22Rv1 (cell line): ENCODE measurements at regions not wholly inside any gene's neighbourhood (a gene's known extent, or its start where the extent isn't known, plus 50 kb on each side); places are given as distances from the start of the nearest gene placed in this dataset.

Experiments
- H3K27ac ChIP-seq: fragments of 450-650 bp; 2 replicates; pipeline ENCODE4 v1.5.1; 2017
- ZFX ChIP-seq: fragments of 450-650 bp; IDR thresholded peaks from 2 replicates; pipeline ENCODE4 v1.6.1; 2017; ENCODE audit warnings: antibody characterized with exemption, borderline replicate concordance
- TF ChIP-seq, protein P1 (sequence below): fragments of 450-650 bp; IDR thresholded peaks from 2 replicates; pipeline ENCODE4 v1.5.1; 2017; ENCODE audit warnings: mild to moderate bottlenecking

DNA sequence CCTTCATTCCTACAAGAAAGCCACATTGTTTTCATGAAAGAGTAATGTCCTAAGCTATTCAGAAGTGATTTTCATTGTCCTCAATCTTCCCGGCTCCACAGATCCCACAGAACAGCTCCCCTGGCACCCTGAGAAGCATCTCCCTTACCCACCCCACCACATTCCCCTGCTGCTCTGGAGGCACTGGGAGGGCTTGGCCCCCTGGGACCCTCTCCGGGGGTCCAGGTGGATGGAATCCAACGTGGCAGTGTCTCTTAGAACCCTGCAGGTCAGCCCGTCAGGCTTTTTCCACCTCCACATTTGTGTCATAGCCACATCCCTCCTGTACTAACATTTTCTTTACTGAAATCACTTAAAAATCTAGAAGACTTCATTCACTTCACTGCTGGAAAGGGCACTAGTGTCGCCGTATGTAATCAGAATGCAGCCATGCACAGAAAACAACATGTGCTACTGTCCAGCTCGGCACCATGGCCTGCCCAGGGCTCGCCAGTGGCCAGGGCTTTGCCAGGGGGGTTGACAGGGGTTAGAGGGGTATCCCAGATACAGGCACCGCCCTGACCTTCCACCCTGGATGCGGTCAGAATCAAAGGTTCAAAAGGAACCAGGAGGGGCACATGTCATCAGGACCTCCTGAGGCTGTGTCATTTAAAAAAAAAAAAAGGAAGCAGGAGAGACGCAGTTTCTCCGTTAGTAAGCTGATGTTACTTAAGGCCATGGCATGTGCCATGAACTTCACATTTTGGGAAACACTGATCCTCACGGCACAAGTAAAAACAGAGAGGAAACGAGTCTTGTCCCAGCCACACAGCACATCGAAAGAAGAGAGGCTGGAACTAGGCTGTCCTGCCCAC, 106.3 kb downstream of the LSM3 start:
- TF ChIP-seq, protein P1, sequence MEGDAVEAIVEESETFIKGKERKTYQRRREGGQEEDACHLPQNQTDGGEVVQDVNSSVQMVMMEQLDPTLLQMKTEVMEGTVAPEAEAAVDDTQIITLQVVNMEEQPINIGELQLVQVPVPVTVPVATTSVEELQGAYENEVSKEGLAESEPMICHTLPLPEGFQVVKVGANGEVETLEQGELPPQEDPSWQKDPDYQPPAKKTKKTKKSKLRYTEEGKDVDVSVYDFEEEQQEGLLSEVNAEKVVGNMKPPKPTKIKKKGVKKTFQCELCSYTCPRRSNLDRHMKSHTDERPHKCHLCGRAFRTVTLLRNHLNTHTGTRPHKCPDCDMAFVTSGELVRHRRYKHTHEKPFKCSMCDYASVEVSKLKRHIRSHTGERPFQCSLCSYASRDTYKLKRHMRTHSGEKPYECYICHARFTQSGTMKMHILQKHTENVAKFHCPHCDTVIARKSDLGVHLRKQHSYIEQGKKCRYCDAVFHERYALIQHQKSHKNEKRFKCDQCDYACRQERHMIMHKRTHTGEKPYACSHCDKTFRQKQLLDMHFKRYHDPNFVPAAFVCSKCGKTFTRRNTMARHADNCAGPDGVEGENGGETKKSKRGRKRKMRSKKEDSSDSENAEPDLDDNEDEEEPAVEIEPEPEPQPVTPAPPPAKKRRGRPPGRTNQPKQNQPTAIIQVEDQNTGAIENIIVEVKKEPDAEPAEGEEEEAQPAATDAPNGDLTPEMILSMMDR = no peak
- no peak for TF ChIP-seq ZFX
- no peak overlapping the region for H3K27ac ChIP-seq

DNA sequence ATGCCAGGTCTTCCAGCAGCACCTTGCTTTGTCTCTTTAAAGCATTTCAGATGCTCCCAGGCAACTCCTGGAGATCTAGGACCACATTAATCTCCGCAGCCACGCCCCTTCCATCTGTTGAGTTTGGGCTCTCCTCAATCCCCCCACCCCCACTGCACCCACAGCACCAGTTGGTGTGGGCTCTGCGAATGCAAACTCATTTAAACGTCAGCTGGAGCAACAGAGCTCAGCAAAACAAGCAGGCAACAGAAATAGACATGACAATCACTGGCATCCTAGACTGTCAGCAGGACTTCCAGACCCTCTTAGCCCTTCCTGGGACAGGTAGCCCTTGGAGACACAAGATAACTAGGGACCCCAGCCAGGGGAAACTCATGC, 106.9 kb downstream of the LSM3 start:
- no peak overlapping the region for H3K27ac ChIP-seq
- TF ChIP-seq ZFX = no peak
- TF ChIP-seq, protein P1 = no peak

DNA sequence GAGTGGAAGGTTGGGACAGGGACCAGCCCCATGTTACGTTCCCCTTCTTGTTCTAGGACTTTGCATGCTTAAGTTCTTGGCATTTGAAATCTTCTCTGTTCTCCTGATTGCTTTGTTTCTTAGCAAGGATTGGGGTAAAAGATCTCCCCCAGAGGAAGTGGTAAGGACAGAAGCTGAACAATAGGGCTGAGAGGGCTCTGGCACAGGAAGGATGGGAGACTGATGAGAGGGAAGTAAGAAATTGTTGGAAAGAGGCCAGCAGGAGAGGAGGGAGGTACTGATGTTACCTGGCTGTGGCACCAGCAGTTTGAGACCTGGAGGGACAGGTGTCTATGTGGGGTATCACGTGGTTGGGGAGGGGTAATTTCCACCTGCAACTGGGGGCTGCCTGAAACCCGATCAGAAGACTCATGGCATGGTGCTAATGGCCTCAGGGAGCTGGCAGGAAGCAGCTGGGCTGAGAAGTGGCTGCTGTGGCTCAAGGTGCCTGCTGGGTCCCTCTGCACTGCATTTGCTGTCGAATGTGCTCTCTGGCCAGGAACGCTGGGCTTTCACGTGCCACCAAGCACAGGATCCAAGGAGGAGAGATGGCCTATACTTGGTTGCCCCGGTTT, 108.4 kb downstream of the LSM3 start:
- H3K27ac ChIP-seq = no peak overlapping the region

DNA sequence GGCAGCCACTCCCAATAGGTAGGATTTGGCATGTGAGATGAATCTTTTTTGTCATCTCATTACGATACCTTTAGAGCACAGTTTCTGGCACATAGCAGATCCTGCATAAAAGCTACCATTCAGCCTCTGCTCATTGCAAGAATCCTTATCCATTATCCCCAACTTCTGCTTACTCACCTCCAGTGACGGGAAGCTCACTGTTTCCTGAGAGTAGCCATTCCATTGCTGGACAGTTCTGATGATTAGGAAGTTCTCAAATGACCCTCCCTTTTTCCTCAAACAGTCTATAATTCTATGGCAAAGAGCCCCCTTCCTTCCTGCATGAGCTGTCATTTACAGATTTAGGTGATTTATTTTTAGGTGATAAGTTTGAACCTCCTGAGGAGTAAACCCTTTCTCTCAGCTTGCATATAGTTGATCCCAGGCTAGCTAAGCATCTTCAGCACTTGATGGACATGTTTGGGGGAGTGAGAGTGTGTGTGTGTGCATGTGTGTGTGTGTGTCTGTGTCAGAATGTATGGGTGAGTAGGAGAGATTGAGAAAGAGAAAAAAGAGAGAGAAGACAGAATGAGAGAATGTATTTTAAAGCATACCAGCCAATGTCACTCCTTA, 109.7 kb downstream of the LSM3 start:
- no peak overlapping the region for H3K27ac ChIP-seq
- TF ChIP-seq, protein P1 = no peak
- TF ChIP-seq ZFX = no peak

More for the DNA sequence above, 108.4 kb downstream of the LSM3 start:
- TF ChIP-seq, protein P1 = no peak
- TF ChIP-seq ZFX = no peak

DNA sequence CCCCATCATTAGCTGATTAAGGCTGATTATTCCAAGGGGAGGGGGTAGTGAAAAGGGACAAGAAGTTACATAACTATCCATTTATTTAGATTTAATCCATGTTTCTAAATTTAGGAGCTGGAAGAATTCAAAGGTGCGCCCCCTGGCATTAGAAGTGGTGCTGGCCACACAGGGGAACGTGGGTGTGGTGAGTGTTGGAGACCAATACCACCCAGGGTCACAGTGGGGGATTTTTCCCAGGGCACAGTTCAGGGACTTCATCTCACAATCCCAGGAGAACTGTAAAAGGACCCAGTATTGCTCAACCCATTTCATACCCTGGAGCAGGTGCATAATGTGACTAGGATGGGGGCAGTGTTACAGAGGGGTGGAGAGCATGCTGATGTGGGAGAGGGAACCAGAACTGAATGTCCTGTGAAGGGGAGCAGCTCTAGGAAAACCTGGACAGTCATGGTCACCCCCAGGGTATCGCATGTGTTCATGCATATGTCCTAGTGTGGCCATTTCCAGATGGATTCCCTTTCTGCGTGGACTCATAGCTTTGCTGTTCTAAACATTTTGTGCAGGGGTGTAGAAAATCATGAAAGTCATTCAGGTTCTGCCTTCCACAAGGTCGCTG, 110.3 kb downstream of the LSM3 start:
- H3K27ac ChIP-seq = no peak overlapping the region
- no peak for TF ChIP-seq ZFX
- TF ChIP-seq, protein P1 = no peak

DNA sequence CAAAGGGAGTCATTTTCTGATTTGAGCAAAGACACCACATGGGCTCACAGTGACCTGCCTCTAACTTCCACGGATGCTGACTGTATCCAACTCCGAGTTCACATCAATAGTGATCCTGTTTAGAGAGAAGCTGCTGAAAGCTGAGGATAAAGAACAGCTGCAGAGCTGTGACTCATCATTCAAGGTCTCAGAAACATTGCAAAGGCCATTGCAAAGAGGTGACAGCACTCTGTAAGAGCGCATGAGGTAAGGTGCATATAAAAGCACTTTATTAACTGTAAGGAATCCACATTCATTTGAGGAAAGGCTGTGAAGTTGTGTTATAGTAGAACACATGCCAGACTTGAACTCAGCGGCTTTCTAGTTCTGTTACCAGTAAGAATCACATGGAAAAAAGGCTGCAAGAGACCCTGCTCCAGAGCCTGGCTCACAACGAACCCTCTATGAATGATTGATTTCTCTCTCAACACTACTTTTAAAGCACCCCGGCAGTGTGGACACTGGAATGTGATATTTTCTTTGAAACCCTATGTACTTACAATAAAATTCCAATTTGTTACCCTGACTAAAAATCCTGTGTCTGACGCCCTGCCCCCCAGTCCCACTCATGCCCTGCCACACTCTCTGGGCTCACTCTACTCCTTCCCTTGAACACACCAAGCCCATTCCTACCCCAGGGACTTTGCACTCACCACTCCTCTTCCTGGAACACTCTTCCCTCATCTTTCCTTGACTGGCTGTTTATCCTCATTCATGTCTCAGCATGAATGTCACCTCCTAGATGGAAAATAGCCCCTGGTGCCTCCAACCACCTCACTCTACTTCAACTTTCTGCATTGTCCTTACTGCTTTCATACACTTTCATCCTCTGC, 111.2 kb downstream of the LSM3 start:
- TF ChIP-seq ZFX = no peak
- TF ChIP-seq, protein P1 = no peak
- no peak overlapping the region for H3K27ac ChIP-seq
